ENCODE measurements at regions not wholly inside any gene's neighbourhood (a gene's known extent, or its start where the extent isn't known, plus 50 kb on each side); places are given as distances from the start of the nearest gene placed in this dataset.

- TF ChIP-seq CTCF (IDR thresholded peaks at IDR 0.05) = no peak
- TF ChIP-seq POLR2A (IDR thresholded peaks at IDR 0.05) = no peak
Measured at GRCh38 chr7:96416599-96416998, 94.7 kb upstream of the SLC25A13 start.
